Brain microvascular endothelial cell (primary cell): ENCODE measurements at regions not wholly inside any gene's neighbourhood (a gene's known extent, or its start where the extent isn't known, plus 50 kb on each side); places are given as distances from the start of the nearest gene placed in this dataset.

Experiments used
- DNase-seq: peaks from one replicate; pipeline ENCODE4 v3.0.0-alpha.2; 2020
- H3K27ac ChIP-seq: fragments of 250-450 bp; sonication (Bioruptor Pico); 2 replicates; pipeline ENCODE4 v1.5.1; 2020; ENCODE audit warnings: mild to moderate bottlenecking, moderate library complexity
- H3K27me3 ChIP-seq: fragments of 250-450 bp; sonication (Bioruptor Pico); replicated peaks from 2 replicates; pipeline ENCODE4 v1.5.1; 2020; ENCODE audit warnings: mild to moderate bottlenecking
- H3K36me3 ChIP-seq: fragments of 250-450 bp; sonication (Bioruptor Pico); replicated peaks from 2 replicates; pipeline ENCODE4 v1.5.1; 2020; ENCODE audit warnings: mild to moderate bottlenecking
- H3K4me3 ChIP-seq: 2 replicates; pipeline ENCODE4 v1.5.1; 2011; ENCODE audit warnings: low read depth, mild to moderate bottlenecking, control low read depth, low read length, moderate library complexity
- CTCF ChIP-seq: IDR thresholded peaks from 2 replicates; pipeline ENCODE4 v1.5.1; 2011; ENCODE audit warnings: low read depth, mild to moderate bottlenecking, moderate library complexity, low read length, control low read depth, inconsistent platforms; ENCODE audit errors: missing control alignments
- in situ Hi-C: cut with HindIII; loops from 2 replicates; pipeline ENCODE4 v1.10.0; 2017; ENCODE audit warnings: low sequenced_read_pairs, low pct_ligation_motif_present

GRCh38 chr2:45319683-45320455, 291.2 kb downstream of the SRBD1 start:
- no peak for DNase-seq
- no peaks in the 10 kb centered on the region for H3K27me3 ChIP-seq
- in situ Hi-C loops: no loop called here
- no peaks in the 10 kb centered on the region for H3K36me3 ChIP-seq
- no peak overlapping the region for H3K4me3 ChIP-seq
- no peak overlapping the region for H3K27ac ChIP-seq
- TF ChIP-seq CTCF: no peak

GRCh38 chr2:45318686-45319085, 292.4 kb downstream of the SRBD1 start:
- TF ChIP-seq CTCF: no peak
- in situ Hi-C loops: no loop called here
- Histone ChIP-seq H3K4me3 (no peak overlapping the region), H3K27ac (no peak overlapping the region), H3K36me3 (no peaks in the 10 kb centered on the region), H3K27me3 (no peaks in the 10 kb centered on the region)
- DNase-seq: no peak

GRCh38 chr2:45316576-45317338, 294.3 kb downstream of the SRBD1 start:
- Histone ChIP-seq H3K36me3 (no peaks in the 10 kb centered on the region), H3K4me3 (no peak overlapping the region), H3K27me3 (no peaks in the 10 kb centered on the region), H3K27ac (no peak overlapping the region)
- no peak for TF ChIP-seq CTCF
- in situ Hi-C loops: no loop called here
- DNase-seq: no peak

GRCh38 chr2:45315861-45316260, 295.2 kb downstream of the SRBD1 start:
- in situ Hi-C loops: no loop called here
- peak; percentile 90 for DNase-seq
- no peaks in the 10 kb centered on the region for H3K27me3 ChIP-seq
- no peak for TF ChIP-seq CTCF
- no peaks in the 10 kb centered on the region for H3K36me3 ChIP-seq
- H3K4me3 ChIP-seq: no peak overlapping the region
- no peak overlapping the region for H3K27ac ChIP-seq

- in situ Hi-C loops: no loop called here
- Histone ChIP-seq H3K36me3 (no peaks in the 10 kb centered on the region), H3K27ac (no peak overlapping the region), H3K27me3 (no peaks in the 10 kb centered on the region), H3K4me3 (no peak overlapping the region)
- no peak for DNase-seq
- TF ChIP-seq CTCF: no peak
Measured at GRCh38 chr2:45312275-45312674, 298.8 kb downstream of the SRBD1 start.
